GM12878 (cell line): ENCODE measurements at regions not wholly inside any gene's neighbourhood (a gene's known extent, or its start where the extent isn't known, plus 50 kb on each side); places are given as distances from the start of the nearest gene placed in this dataset.

Source experiments
- ATAC-seq: fragments of 200-7000 bp; cut with Tn5 transposase; 3 replicates; pipeline ENCODE4 v1.9.1; 2020; ENCODE audit warnings: mild to moderate bottlenecking, moderate library complexity
- BruUV-seq: library from RNA; stranded (reverse); fragments of 400-500 nt; replicated peaks from 2 replicates; lab custom pipeline; 2021; lab: Mats Ljungman, UMichigan
- CTCF ChIA-PET: fragments of 300-600 bp; sonication (Branson Sonifier 250); formaldehyde crosslinking; extraction: SDS; loops from one replicate; lab custom pipeline; 2021; ENCODE audit warnings: inconsistent platforms; lab: Yijun Ruan, JAX
- POLR2A ChIA-PET: fragments of 350-600 bp; formaldehyde crosslinking; extraction: SDS; loops from one replicate; lab custom pipeline; 2021; ENCODE audit warnings: inconsistent platforms; lab: Charles Lee
- RAD21 ChIA-PET: fragments of 300-600 bp; sonication (Branson Sonifier 250); formaldehyde crosslinking; loops from one replicate; lab custom pipeline; 2023; ENCODE audit warnings: antibody characterized with exemption; ENCODE audit not compliant: unreplicated experiment; lab: Charles Lee
- SMC1A ChIA-PET: fragments of 300-600 bp; sonication (Branson Sonifier 250); formaldehyde crosslinking; loops from one replicate; lab custom pipeline; 2023; ENCODE audit not compliant: unreplicated experiment, uncharacterized antibody; lab: Charles Lee
- DNase-seq: peaks from one replicate; pipeline ENCODE4 v3.0.0-alpha.2; 2011; ENCODE audit warnings: low read depth, low spot score
- FAIRE-seq: peaks from 3 replicates; lab custom pipeline; 2011; peaks lifted over from hg19 to GRCh38; lab: Jason Lieb, UNC
- H2AFZ ChIP-seq: 2 replicates; pipeline ENCODE4 v1.6.0; 2011; ENCODE audit warnings: low read depth, low read length, control low read depth; ENCODE audit not compliant: control insufficient read depth
- H3K27ac ChIP-seq: 2 replicates; pipeline ENCODE4 v1.5.1; 2011; ENCODE audit warnings: control low read depth; ENCODE audit not compliant: control insufficient read depth, insufficient read depth
- H3K27me3 ChIP-seq, 2 experiments: replicated peaks in 1 of 2; 2 replicates each; pipeline versions ENCODE4 v1.6.0 to v1.6.1; 2011; ENCODE audit warnings: low read length in 1 of 2; ENCODE audit not compliant: control insufficient read depth in 2 of 2, insufficient read depth in 2 of 2
- H3K36me3 ChIP-seq, 2 experiments: 2 replicates each; pipeline ENCODE4 v1.5.1; 2011; ENCODE audit warnings: low read length in 1 of 2; ENCODE audit not compliant: control insufficient read depth in 2 of 2, insufficient read depth in 2 of 2
- H3K4me1 ChIP-seq: 2 replicates; pipeline ENCODE4 v1.6.1; 2011; ENCODE audit warnings: mild to moderate bottlenecking, low read length, moderate library complexity, mixed read lengths; ENCODE audit not compliant: control insufficient read depth, insufficient read depth
- H3K4me2 ChIP-seq: 2 replicates; pipeline ENCODE4 v1.6.0; 2011; ENCODE audit warnings: control low read depth; ENCODE audit not compliant: control insufficient read depth, insufficient read depth
- H3K4me3 ChIP-seq: fragments of 200-600 bp; sonication (generic); 2 replicates; pipeline ENCODE4 v1.5.1; 2016
- H3K79me2 ChIP-seq: 2 replicates; pipeline ENCODE4 v1.6.0; 2011; ENCODE audit warnings: low read length; ENCODE audit not compliant: control insufficient read depth, insufficient read depth
- H3K9ac ChIP-seq: 2 replicates; pipeline ENCODE4 v1.8.0; 2011; ENCODE audit warnings: low read length, control low read depth, mixed read lengths; ENCODE audit not compliant: control insufficient read depth, insufficient read depth
- H3K9me3 ChIP-seq: replicated peaks from 3 replicates; pipeline ENCODE4 v1.5.1; 2011; ENCODE audit warnings: mild to moderate bottlenecking, low read length; ENCODE audit not compliant: control insufficient read depth, insufficient read depth
- H4K20me1 ChIP-seq: 2 replicates; pipeline ENCODE4 v1.6.0; 2011; ENCODE audit not compliant: control insufficient read depth, insufficient read depth
- EP300 ChIP-seq, 2 experiments: fragments of 150-350 bp in 1 of 2; IDR thresholded peaks; 2 replicates each; pipeline ENCODE4 v1.6.1; 2011 to 2012; ENCODE audit warnings: low read depth in 2 of 2, low read length in 2 of 2, borderline replicate concordance in 1 of 2, improper control_type of control experiment in 1 of 2, inconsistent platforms in 1 of 2; ENCODE audit not compliant: control insufficient read depth in 1 of 2
- PAX5 ChIP-seq: IDR thresholded peaks from 2 replicates; pipeline ENCODE4 v1.6.1; 2011; ENCODE audit warnings: low read depth, low read length, borderline replicate concordance
- POLR2AphosphoS2 ChIP-seq: IDR thresholded peaks from 2 replicates; pipeline ENCODE4 v1.6.1; 2011; ENCODE audit warnings: low read depth, mild to moderate bottlenecking, low read length, improper control_type of control experiment, moderate library complexity
- WGBS: methylation state at CpG from one replicate; pipeline ENCODE4 v1.1.6; 2016; ENCODE audit warnings: low lambda C conversion rate; ENCODE audit not compliant: insufficient replicate concordance, insufficient coverage; ENCODE audit errors: missing lambda C conversion rate; 5-methylcytosine and 5-hydroxymethylcytosine counted together
- in situ Hi-C: fragments of 300-500 bp; cut with MboI; formaldehyde crosslinking; loops from 9 replicates; pipeline ENCODE4 v1.14.3; 2018; ENCODE audit warnings: mixed read lengths
- intact Hi-C: fragments of 100-400 bp; cut with micrococcal nuclease; formaldehyde crosslinking; loops from one replicate; pipeline ENCODE4 v1.14.2; 2022; ENCODE audit not compliant: unreplicated experiment
- TF ChIP-seq, protein P1 (sequence below): fragments of 450-650 bp; formaldehyde crosslinking; IDR thresholded peaks from 2 replicates; pipeline ENCODE4 v1.5.0; 2022; ENCODE audit warnings: mild to moderate bottlenecking, missing genetic modification characterization

- ATAC-seq = no peak
- Histone ChIP-seq H3K27ac (no peak overlapping the region), H3K4me3 (no peak overlapping the region), H4K20me1 (no peaks in the 10 kb centered on the region), H3K36me3 (no peaks in the 10 kb centered on the region), H3K4me2 (no peak overlapping the region), H3K9me3 (no peaks in the 10 kb centered on the region), H3K9ac (no peak overlapping the region), H3K27me3 (peaks cover 1 to 6% of the 10 kb centered on the region in 2 experiments; a peak in 3 of 4 replicates), H3K4me1 (no peaks in the 10 kb centered on the region), H2AFZ (no peak overlapping the region), H3K79me2 (no peaks in the 10 kb centered on the region)
- ChIA-PET RAD21 (no interaction called here), SMC1A (no interaction called here), POLR2A (no interaction called here), CTCF (no interaction called here)
- no peak for DNase-seq
- WGBS = 66% methylated on average over 6 of the region's 6 CpGs
- in situ Hi-C loops (no loop called here), intact Hi-C loops (no loop called here)
- FAIRE-seq = no peak
- BruUV-seq = no TSS peak
- no peak for TF ChIP-seq EP300 (IDR thresholded peaks at IDR 0.05; ENCODE audit: borderline replicate concordance in 1 of 2, control insufficient read depth in 1 of 2, low read depth in 2 of 2, low read length in 2 of 2)
- TF ChIP-seq, protein P1, sequence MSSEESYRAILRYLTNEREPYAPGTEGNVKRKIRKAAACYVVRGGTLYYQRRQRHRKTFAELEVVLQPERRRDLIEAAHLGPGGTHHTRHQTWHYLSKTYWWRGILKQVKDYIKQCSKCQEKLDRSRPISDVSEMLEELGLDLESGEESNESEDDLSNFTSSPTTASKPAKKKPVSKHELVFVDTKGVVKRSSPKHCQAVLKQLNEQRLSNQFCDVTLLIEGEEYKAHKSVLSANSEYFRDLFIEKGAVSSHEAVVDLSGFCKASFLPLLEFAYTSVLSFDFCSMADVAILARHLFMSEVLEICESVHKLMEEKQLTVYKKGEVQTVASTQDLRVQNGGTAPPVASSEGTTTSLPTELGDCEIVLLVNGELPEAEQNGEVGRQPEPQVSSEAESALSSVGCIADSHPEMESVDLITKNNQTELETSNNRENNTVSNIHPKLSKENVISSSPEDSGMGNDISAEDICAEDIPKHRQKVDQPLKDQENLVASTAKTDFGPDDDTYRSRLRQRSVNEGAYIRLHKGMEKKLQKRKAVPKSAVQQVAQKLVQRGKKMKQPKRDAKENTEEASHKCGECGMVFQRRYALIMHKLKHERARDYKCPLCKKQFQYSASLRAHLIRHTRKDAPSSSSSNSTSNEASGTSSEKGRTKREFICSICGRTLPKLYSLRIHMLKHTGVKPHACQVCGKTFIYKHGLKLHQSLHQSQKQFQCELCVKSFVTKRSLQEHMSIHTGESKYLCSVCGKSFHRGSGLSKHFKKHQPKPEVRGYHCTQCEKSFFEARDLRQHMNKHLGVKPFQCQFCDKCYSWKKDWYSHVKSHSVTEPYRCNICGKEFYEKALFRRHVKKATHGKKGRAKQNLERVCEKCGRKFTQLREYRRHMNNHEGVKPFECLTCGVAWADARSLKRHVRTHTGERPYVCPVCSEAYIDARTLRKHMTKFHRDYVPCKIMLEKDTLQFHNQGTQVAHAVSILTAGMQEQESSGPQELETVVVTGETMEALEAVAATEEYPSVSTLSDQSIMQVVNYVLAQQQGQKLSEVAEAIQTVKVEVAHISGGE (CRISPR knock-in tag) = no peak
- TF ChIP-seq PAX5 = peak; percentile 29; the same call in 1 of the 2 replicates
Measured at GRCh38 chr3:184639351-184639750, 72.5 kb downstream of the MAGEF1 start.

DNA sequence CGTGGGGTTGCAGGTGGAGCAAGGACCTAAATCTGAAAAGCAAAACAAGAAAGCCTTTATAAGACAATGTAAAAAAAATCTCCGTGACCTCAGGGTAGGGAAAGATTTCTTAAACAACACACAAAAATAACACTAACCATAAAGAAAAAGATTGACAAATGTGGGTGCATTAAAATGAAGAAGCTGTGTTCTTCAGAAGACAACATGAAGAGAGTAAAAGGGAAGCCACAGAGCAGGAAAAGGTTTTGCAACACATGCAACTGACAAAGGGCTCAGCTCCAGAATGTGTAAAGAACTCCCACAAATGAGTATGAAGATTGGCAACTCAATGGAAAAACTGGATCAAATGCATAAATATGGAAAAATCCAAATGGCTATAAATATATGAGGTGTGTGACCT, 74.2 kb downstream of the MAGEF1 start:
- in situ Hi-C loops = no loop called here
- ChIA-PET CTCF (no interaction called here), RAD21 (no interaction called here), POLR2A (no interaction called here), SMC1A (no interaction called here)
- ATAC-seq (no peak), DNase-seq (no peak), FAIRE-seq (no peak)
- Histone ChIP-seq H3K4me3 (no peak overlapping the region), H3K27ac (no peak overlapping the region), H3K9ac (no peak overlapping the region), H3K27me3 (peaks cover 1 to 9% of the 10 kb centered on the region in 2 experiments; a peak in 3 of 4 replicates), H3K36me3 (no peaks in the 10 kb centered on the region), H3K9me3 (no peaks in the 10 kb centered on the region), H2AFZ (no peak overlapping the region), H3K4me2 (no peak overlapping the region), H4K20me1 (no peaks in the 10 kb centered on the region), H3K4me1 (no peaks in the 10 kb centered on the region), H3K79me2 (no peaks in the 10 kb centered on the region)
- whole genome bisulfite sequencing = 24% methylated on average over 2 of the region's 2 CpGs
- TF ChIP-seq POLR2AphosphoS2 = no peak
- no TSS peak for BruUV-seq
- intact Hi-C loops = no loop called here
